GM18517 (cell line): ENCODE measurements at regions not wholly inside any gene's neighbourhood (a gene's known extent, or its start where the extent isn't known, plus 50 kb on each side); places are given as distances from the start of the nearest gene placed in this dataset.
"Not testable (repeated sequence)": the region's sequence is repeated elsewhere in the genome, so short reads cannot be mapped to it uniquely, and the experiment has no call there.

Source experiments
- ATAC-seq: cut with Tn5 transposase; IDR thresholded peaks from one replicate; pipeline ENCODE4 v1.9.1; 2021; ENCODE audit warnings: mild to moderate bottlenecking, moderate library complexity; ENCODE audit not compliant: unreplicated experiment

- not testable (repeated sequence) for ATAC-seq
Observed at GRCh38 chr7:113269592-113269991, 151.2 kb upstream of the SMIM30 start.

DNA sequence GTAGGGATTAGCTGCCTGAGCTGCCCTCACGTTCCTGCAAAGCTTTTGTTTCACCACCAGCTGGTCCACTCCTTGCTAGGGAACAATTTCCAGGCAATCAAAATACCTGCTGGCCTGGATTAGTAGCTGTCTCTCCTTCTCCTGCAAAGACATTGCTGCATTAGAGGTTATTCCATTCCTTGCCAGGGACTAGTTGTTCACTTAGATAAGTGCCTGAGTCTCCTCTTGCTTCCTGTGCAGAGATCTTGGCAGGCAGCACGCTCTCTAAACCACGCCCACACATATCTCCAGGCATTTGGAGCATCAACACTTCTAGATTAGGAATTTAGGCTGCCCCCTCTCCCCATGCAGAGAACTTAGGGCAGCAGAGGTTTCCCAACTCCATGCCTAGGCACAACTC, 150.4 kb upstream of the SMIM30 start:
- no peak for ATAC-seq

- no peak for ATAC-seq
Observed at GRCh38 chr7:113267885-113268284, 149.5 kb upstream of the SMIM30 start.

- peak; percentile 51 for ATAC-seq
Observed at GRCh38 chr7:113267271-113267670, 148.9 kb upstream of the SMIM30 start.

DNA sequence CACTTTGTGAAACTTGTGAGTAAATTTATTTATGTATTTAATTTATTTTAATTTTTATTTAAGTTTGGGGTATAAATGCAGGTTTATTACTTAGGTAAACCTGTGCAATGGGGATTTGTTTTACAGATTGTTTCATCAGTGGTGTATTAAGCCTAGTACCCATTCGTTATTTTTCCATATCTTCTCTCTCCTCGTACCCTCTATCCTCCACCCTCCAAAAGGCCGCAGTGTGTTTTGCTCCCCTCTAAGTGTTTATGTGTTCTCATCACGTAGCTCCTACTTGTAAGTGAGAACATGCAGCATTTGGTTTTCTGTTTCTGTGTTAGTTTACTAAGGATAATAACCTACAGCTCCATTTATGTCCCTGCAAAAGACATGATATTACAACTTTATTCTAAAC, 145.4 kb upstream of the SMIM30 start:
- no peak for ATAC-seq

GRCh38 chr7:113263215-113263742, 144.9 kb upstream of the SMIM30 start:
- ATAC-seq: not testable (repeated sequence)

DNA sequence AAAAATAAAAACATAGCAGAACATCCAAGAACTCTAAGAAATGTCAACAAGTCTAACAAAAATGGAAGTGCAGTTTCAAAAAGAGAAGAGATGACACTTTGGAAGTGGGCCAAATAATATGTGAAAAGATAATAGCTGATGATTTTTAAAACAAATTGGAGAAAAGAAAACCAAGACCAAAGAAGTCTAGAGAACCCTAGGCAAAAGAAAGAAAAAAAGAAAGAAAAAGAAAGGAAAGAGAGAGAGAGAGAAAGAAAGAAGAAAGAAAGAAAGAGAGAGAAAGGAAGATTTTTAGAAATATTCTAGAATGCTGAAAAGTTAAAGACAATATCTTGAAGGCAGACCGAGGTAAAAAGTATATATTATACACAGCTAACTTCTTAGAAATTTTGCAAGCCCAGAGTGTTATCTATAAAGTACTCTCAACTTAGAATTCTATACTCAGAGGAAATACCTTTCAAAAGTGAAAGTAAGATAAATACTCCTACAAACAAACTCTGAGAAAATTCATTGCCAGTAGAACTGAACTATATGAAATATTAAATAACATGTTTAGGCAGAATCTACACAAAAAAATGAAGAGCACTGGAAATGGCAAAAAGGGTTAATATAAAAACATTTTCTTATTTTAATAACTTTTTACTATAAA, 138.7 kb upstream of the SMIM30 start:
- ATAC-seq: no peak

DNA sequence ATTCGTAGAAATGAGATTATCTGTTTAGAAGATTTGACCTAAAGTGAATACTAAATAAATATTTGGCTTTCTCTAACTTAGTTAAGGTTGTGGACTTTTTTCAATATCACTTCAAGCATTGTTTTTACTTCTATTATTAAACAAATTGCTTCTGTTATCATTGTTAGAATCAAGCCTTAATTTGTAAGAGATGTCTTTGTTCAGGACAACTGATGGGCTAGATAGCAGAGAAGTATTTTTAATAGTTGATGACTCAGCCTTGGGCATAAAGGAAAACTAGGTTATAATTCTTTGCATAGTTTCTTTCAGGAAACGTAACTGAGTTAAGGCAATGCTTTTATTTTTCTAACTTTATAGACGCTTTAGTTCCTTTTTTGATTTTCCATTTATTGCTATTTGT, 128.8 kb upstream of the SMIM30 start:
- ATAC-seq: no peak

GRCh38 chr7:113246738-113247137, 128.4 kb upstream of the SMIM30 start:
- no peak for ATAC-seq

GRCh38 chr7:113232885-113233284, 114.5 kb upstream of the SMIM30 start:
- ATAC-seq: no peak

DNA sequence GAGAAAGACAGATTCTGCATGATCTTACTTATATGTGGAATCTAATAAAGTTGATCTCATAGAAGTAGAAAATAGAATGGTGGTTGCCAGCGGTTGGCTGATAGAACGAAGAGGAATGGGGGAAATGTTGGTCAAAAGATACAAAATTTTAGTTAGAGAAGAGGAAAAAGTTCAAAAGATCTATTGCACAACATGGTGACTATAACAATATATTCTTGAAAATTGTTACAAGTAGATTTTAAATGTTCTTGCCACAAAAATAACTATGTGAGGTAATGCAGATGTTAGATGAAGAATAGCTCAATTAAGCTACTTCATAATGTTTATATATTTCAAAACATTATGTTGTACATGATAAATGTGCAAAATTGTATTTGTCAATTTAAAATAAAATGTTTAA, 112.3 kb upstream of the SMIM30 start:
- ATAC-seq: no peak

GRCh38 chr7:113217314-113217713, 99.0 kb upstream of the SMIM30 start:
- no peak for ATAC-seq

GRCh38 chr7:113216038-113216437, 97.7 kb upstream of the SMIM30 start:
- no peak for ATAC-seq

DNA sequence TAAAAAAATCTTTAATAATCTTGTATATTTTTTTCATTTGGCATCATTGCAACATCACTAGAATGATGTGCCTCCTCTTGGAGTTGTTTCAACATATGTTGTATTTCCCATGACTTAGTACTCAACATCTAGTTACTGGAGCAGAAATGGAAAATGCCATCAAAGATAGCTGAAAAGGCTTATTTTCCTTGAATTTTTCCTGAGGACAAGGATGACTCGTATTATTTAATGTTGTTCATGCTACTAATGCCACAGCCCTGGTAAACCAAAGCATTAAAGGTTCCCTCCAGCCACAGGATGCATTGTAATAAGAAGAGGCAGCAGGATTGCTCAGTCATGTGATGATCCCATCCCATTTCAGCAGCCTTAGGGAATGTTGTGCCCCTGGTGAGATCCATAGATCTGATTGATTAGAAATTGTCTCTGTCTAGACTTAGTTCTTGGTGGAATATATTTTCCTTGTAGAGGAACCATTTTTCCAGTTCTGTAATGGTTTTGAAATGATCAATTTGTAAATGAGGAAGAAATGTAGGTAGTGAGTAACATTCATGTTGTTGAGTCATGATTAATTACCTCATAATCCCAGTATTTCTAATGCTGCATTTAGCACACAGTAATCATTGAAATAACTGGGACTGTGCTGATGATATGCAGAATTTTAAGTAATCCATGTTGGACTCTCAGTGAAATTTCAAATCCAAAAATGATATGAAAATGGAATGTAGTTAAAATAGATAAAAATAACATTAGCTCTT, 91.3 kb upstream of the SMIM30 start:
- no peak for ATAC-seq

DNA sequence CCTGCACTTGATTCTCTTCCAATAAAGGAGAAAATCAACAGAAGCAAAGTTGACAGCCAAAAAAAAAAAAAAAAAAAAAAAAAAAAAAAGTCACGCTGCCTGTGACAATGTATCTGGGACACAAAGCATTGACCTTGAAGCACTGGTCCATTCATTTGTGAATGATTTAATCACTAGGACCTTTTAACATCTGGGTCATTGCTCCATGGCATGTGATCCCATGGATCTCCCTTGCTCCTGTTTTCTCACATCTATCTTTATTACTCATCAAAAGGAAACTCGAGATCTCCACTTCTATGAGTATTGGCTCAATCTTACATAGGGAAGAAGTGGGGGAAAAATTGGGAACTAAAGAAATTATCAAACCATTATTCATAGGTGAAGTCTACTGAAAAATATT, 89.6 kb upstream of the SMIM30 start:
- ATAC-seq: no peak

GRCh38 chr7:113207441-113207840, 89.1 kb upstream of the SMIM30 start:
- no peak for ATAC-seq

DNA sequence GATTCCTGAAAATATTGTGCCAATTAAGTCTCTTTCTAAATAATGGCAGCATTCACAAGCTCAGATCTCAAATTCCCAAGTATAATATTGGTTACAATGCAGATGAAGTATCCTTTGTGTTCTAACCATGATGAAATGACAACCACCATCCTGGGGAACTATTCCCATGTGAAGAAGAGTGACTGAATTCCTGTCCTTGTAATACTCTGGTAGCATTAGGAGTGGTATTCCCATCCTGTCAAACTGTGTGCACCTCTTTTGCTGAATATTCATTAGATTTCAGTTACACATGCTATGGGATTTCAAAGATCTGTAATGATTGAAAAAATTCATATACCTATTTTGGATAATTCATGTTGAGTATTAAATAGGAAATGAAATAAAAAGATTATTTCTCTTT, 86.1 kb upstream of the SMIM30 start:
- ATAC-seq: no peak

DNA sequence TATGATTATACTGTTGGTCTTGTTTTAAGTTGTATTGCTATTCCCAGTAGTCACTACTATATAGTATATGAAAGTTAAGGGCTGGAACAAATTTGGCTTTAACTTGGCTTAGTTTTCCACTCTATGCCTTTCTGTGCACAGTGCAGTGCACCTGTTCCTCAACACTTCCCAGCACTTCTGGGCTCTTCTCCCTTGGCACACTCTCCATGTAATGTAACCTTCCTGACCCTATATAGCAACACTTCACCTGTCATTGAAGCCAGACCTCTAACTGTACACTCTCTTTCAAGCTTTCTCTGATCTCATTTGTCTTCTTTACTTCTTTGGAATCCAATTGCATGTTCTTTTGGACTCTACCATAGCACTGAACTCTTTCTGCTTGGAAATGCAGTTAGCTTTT, 83.9 kb upstream of the SMIM30 start:
- no peak for ATAC-seq

GRCh38 chr7:113200281-113200680, 81.9 kb upstream of the SMIM30 start:
- no peak for ATAC-seq

DNA sequence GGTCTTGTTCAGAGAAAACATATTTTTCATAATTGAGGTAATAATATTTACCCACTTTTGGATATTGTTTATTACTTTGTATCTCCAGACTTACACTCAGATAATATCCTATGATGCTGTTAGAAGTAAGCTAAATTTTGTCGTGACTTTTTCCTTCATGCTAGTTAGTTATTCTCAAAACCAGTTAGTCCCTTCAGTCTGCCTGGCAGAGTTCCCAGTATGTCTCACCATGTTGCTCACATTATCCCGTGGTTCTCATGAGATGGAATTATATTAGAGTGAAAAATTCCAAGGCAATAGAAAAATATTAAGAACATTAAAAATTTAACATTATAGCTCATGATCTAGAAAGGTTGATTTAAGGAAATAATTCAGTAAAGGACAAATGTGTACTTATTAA, 81.5 kb upstream of the SMIM30 start:
- ATAC-seq: no peak

DNA sequence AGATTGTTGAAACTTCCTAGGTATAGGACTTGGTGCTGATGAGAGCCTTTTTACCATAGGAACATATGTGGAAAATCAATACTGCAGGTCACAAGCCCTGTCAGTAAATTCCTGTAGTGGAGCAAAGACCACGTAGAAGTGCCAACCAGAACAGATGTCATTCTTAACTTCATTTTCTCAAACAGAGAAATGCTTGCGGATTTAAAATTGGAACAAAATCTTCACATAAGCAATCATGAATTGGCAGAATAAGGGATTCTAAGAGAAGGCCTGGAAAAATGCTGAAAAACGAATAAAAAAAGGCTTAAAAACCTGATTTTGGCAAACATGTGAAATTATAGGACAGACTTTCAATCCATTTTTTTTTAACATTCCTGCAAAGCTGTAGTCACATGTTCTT, 80.8 kb upstream of the SMIM30 start:
- no peak for ATAC-seq

DNA sequence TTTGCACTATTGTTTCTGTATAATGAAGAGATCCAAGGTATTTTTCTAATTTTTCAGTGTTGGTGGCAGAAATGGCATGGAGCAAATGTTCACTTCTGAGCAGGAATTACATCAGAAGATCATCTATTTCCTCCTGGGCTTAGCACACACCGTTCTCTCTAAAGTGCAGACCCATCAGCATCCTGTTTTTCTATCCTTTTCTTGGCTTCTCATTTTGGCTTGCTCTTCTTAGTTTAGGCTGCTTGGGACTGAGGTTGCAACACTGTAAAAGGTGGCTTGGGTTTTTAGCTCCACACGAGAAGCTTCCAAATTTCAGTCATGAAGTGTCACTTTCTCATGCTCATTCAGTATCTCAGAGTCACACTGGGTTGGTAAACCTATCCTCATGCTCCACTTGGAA, 79.9 kb upstream of the SMIM30 start:
- no peak for ATAC-seq
